Liver (tissue), 6 donors: ENCODE measurements at regions not wholly inside any gene's neighbourhood (a gene's known extent, or its start where the extent isn't known, plus 50 kb on each side); places are given as distances from the start of the nearest gene placed in this dataset.
"Not testable (repeated sequence)": the region's sequence is repeated elsewhere in the genome, so short reads cannot be mapped to it uniquely, and the experiment has no call there.

Source experiments
- DNase-seq: peaks from one replicate; pipeline ENCODE4 v3.0.0-alpha.2; 2017; ENCODE audit warnings: low spot score
- H3K27ac ChIP-seq, 2 donors: one replicate each; pipeline ENCODE4 v1.7.0; 2013; ENCODE audit warnings: inconsistent platforms in 2 of 2, low read length in 2 of 2, control low read depth in 1 of 2, low read depth in 1 of 2, mild to moderate bottlenecking in 1 of 2
- H3K27me3 ChIP-seq, 4 donors: one replicate each; pipeline versions ENCODE4 v1.6.1 to v1.7.0; 2013; ENCODE audit warnings: low read length in 3 of 4, inconsistent platforms in 1 of 4, mild to moderate bottlenecking in 1 of 4, moderate library complexity in 1 of 4; ENCODE audit not compliant: control insufficient read depth in 4 of 4, insufficient read depth in 4 of 4
- H3K36me3 ChIP-seq, 4 donors: one replicate each; pipeline versions ENCODE4 v1.6.1 to v1.7.0; 2013; ENCODE audit warnings: low read length in 3 of 4, mild to moderate bottlenecking in 3 of 4, low read depth in 1 of 4, moderate library complexity in 1 of 4; ENCODE audit not compliant: control insufficient read depth in 4 of 4, insufficient read depth in 3 of 4
- H3K4me1 ChIP-seq, 4 donors: one replicate each; pipeline versions ENCODE4 v1.6.1 to v1.7.0; 2013; ENCODE audit warnings: low read length in 3 of 4, mild to moderate bottlenecking in 3 of 4, moderate library complexity in 1 of 4; ENCODE audit not compliant: control insufficient read depth in 4 of 4, insufficient read depth in 4 of 4
- H3K4me3 ChIP-seq, 3 donors: one replicate each; pipeline versions ENCODE4 v1.6.1 to v1.7.0; 2013; ENCODE audit warnings: low read length in 3 of 3, control low read depth in 1 of 3, low read depth in 1 of 3, mild to moderate bottlenecking in 1 of 3
- H3K9ac ChIP-seq, 2 donors: one replicate each; pipeline ENCODE4 v1.7.0; 2013; ENCODE audit warnings: low read length in 2 of 2, mild to moderate bottlenecking in 2 of 2, moderate library complexity in 2 of 2, control low read depth in 1 of 2, low read depth in 1 of 2
- H3K9me3 ChIP-seq, 4 donors: one replicate each; pipeline versions ENCODE4 v1.6.1 to v1.7.0; 2013; ENCODE audit warnings: low read length in 3 of 4; ENCODE audit not compliant: control insufficient read depth in 4 of 4
- WGBS: extraction: QIAGEN DNeasy Blood & Tissue Kit; methylation state at CpG from one replicate; pipeline ENCODE4 v1.1.7; 2013; 5-methylcytosine and 5-hydroxymethylcytosine counted together
- donor health status: healthy.
- donor health status: healthy.
- donor health status: healthy.

GRCh38 chr2:111346018-111346930, 225.6 kb downstream of the BCL2L11 start:
- H3K9ac ChIP-seq, H3K27me3 ChIP-seq, H3K36me3 ChIP-seq, H3K9me3 ChIP-seq, H3K27ac ChIP-seq, H3K4me1 ChIP-seq, DNase-seq, H3K4me3 ChIP-seq: not testable (repeated sequence)
- 59% methylated on average over 11 of the region's 14 CpGs for WGBS

- not testable (repeated sequence) for H3K27ac ChIP-seq, DNase-seq, H3K36me3 ChIP-seq, H3K4me3 ChIP-seq, H3K27me3 ChIP-seq, H3K9me3 ChIP-seq, H3K4me1 ChIP-seq, H3K9ac ChIP-seq
- WGBS, result no CpG with 5 or more reads among the region's 1 CpG
Measured at GRCh38 chr2:111347695-111348094, 227.0 kb downstream of the BCL2L11 start.

- not testable (repeated sequence) for H3K9ac ChIP-seq, H3K27me3 ChIP-seq, H3K9me3 ChIP-seq, H3K36me3 ChIP-seq, H3K27ac ChIP-seq, DNase-seq, H3K4me3 ChIP-seq, H3K4me1 ChIP-seq
- no CpG with 5 or more reads among the region's 7 CpGs for WGBS
Measured at GRCh38 chr2:111348316-111348715, 227.6 kb downstream of the BCL2L11 start.

- WGBS, result 78% methylated on average over 8 of the region's 13 CpGs
- not testable (repeated sequence) for H3K4me1 ChIP-seq, H3K27ac ChIP-seq, H3K9ac ChIP-seq, H3K9me3 ChIP-seq, H3K27me3 ChIP-seq, H3K4me3 ChIP-seq, DNase-seq, H3K36me3 ChIP-seq
Measured at GRCh38 chr2:111355022-111355817, 234.5 kb downstream of the BCL2L11 start.

- H3K4me3 ChIP-seq, H3K27ac ChIP-seq, DNase-seq, H3K36me3 ChIP-seq, H3K9ac ChIP-seq, H3K9me3 ChIP-seq, H3K27me3 ChIP-seq, H3K4me1 ChIP-seq: not testable (repeated sequence)
- 85% methylated on average over 10 of the region's 11 CpGs for WGBS
Measured at GRCh38 chr2:111355823-111356511, 235.3 kb downstream of the BCL2L11 start.
